Vagina (tissue), 2 donors: ENCODE measurements at regions not wholly inside any gene's neighbourhood (a gene's known extent, or its start where the extent isn't known, plus 50 kb on each side); places are given as distances from the start of the nearest gene placed in this dataset.

Experiments
- CTCF ChIP-seq, 3 experiments: fragments of 450-650 bp in 2 of 3; fragments of 200-600 bp in 1 of 3; sonication (generic) in 1 of 3; IDR thresholded peaks; one replicate each; pipeline ENCODE4 v1.5.1; 2017 to 2019; ENCODE audit warnings: antibody characterized with exemption in 3 of 3, mild to moderate bottlenecking in 2 of 3, moderate library complexity in 2 of 3
- POLR2A ChIP-seq, 2 donors: fragments of 450-650 bp; IDR thresholded peaks; one replicate each; pipeline ENCODE4 v1.6.1; 2017; ENCODE audit warnings: antibody characterized with exemption in 2 of 2, mild to moderate bottlenecking in 2 of 2, moderate library complexity in 2 of 2
- POLR2AphosphoS5 ChIP-seq, 2 donors: sonication (generic); formaldehyde crosslinking; IDR thresholded peaks; one replicate each; pipeline ENCODE4 v1.9.0; 2017; ENCODE audit warnings: antibody characterized with exemption in 2 of 2, mild to moderate bottlenecking in 2 of 2, low read depth in 1 of 2; ENCODE audit not compliant: insufficient read depth in 1 of 2

GRCh38 chr4:28251831-28252230 is 1391.2 kb downstream of the STIM2 start:
- TF ChIP-seq CTCF (IDR thresholded peaks at IDR 0.05) (no peak), POLR2AphosphoS5 (IDR thresholded peaks at IDR 0.05; ENCODE audit: insufficient read depth in 1 of 2, low read depth in 1 of 2) (no peak), POLR2A (IDR thresholded peaks at IDR 0.05) (no peak)
